Heart left ventricle (tissue), 16 donors: ENCODE measurements at regions not wholly inside any gene's neighbourhood (a gene's known extent, or its start where the extent isn't known, plus 50 kb on each side); places are given as distances from the start of the nearest gene placed in this dataset.

ENCODE experiments used
- ATAC-seq, 4 donors: fragments of 200-7000 bp; cut with Tn5 transposase; one replicate each; pipeline ENCODE4 v1.9.1; 2020 to 2022; ENCODE audit warnings: moderate library complexity in 4 of 4, mild to moderate bottlenecking in 3 of 4, moderate number of reproducible peaks in 1 of 4
- DNase-seq, 5 donors: peaks; one replicate each; pipeline ENCODE4 v3.0.0-alpha.2; 2020
- H3K27ac ChIP-seq, 12 donors: fragments of 200-600 bp; sonication (generic) in 4 of 12; one replicate each; pipeline versions ENCODE4 v1.5.0 to v1.8.0; 2016 to 2022; ENCODE audit warnings: mild to moderate bottlenecking in 2 of 12
- H3K27me3 ChIP-seq, 9 donors: fragments of 200-600 bp; sonication (generic) in 2 of 9; one replicate each; pipeline versions ENCODE4 v1.5.1 to v1.8.0; 2016 to 2022; ENCODE audit warnings: mild to moderate bottlenecking in 3 of 9
- H3K36me3 ChIP-seq, 9 donors: fragments of 200-600 bp; sonication (generic) in 2 of 9; one replicate each; pipeline versions ENCODE4 v1.5.0 to v1.8.0; 2018 to 2022; ENCODE audit warnings: mild to moderate bottlenecking in 2 of 9
- H3K4me1 ChIP-seq, 12 donors: fragments of 200-600 bp; sonication (generic) in 4 of 12; one replicate each; pipeline versions ENCODE4 v1.5.0 to v1.8.0; 2016 to 2022; ENCODE audit warnings: mild to moderate bottlenecking in 3 of 12
- H3K4me3 ChIP-seq, 12 donors: fragments of 200-600 bp; sonication (generic) in 4 of 12; one replicate each; pipeline versions ENCODE4 v1.5.0 to v1.8.0; 2017 to 2022; ENCODE audit warnings: mild to moderate bottlenecking in 9 of 12, moderate library complexity in 4 of 12
- H3K9me3 ChIP-seq, 12 donors: fragments of 200-600 bp; sonication (generic) in 4 of 12; one replicate each; pipeline versions ENCODE4 v1.5.0 to v1.8.0; 2016 to 2022; ENCODE audit warnings: mild to moderate bottlenecking in 1 of 12
- CTCF ChIP-seq, 12 donors: fragments of 200-600 bp; sonication (generic) in 4 of 12; IDR thresholded peaks; one replicate each; pipeline versions ENCODE4 v1.5.0 to v1.8.0; 2018 to 2022; ENCODE audit warnings: antibody characterized with exemption in 12 of 12, mild to moderate bottlenecking in 5 of 12
- POLR2A ChIP-seq, 2 donors: fragments of 450-650 bp; IDR thresholded peaks; one replicate each; pipeline ENCODE4 v1.6.1; 2017; ENCODE audit warnings: antibody characterized with exemption in 2 of 2, mild to moderate bottlenecking in 2 of 2, moderate library complexity in 2 of 2
- WGBS, 4 donors: extraction: QIAGEN DNeasy Blood & Tissue Kit in 2 of 4; methylation state at CpG; one replicate each; pipeline versions ENCODE4 v1.1.5 to v1.1.7; 2013 to 2018; 5-methylcytosine and 5-hydroxymethylcytosine counted together
- intact Hi-C, 10 donors: fragments of 100-400 bp; cut with DNase I; formaldehyde crosslinking; loops; one replicate each; pipeline versions ENCODE4 v1.11.1 to v1.14.2; 2022
- donor health status: ischemic (EF 13 %, LVEDD 7.1; RV severe dilation, severe dysfunction).
- donor health status: healthy with polysubstance abuse.
- donor health status: DM: no; HTN: yes; CAD: no.
- donor health status: DM: no; HTN: no; CAD: no.
- donor health status: ischemic (EF 25% LVEDD 6.9; RV normal size, moderate dysfunction).
- donor health status: ischemic (EF 25% LVEDD 5.7; RV mildly dilated, moderate dysfunction).
- donor health status: healthy.
- donor health status: DM: yes; HTN: yes; CAD: no.
- donor health status: ischemic (EF 35%, LVEDD 5.7; RV mildly dilated, moderate dysfunction).
- donor health status: nonischemic (EF 11% LVEDD 7.7; RV severe dilation, severe dysfunction).
- donor health status: DM: yes; HTN: yes; CAD: no.
- donor health status: PGD.
- donor health status: ischemic (EF 29% LVEDD 5.4; RV normal size, mild dysfunction).
- donor health status: nonischemic (EF 23%, LVEDD 6.1; RV moderate dilation, normal function).

- no peak for ATAC-seq
- no peak for DNase-seq
- peaks cover 0 to 7% (median 0%) of the 10 kb centered on the region in 12 donors for H3K4me1 ChIP-seq
- intact Hi-C loops = no loop called here
- TF ChIP-seq CTCF (IDR thresholded peaks at IDR 0.05) (no peak), POLR2A (IDR thresholded peaks at IDR 0.05) (no peak)
- WGBS, 4 donors = 82 to 90% (median 87%) methylated on average over 2 of the region's 2 CpGs
- no peak overlapping the region for H3K27ac ChIP-seq
- H3K4me3 ChIP-seq = no peak overlapping the region
- no peaks in the 10 kb centered on the region for H3K36me3 ChIP-seq
- peaks cover 0 to 6% (median 0%) of the 10 kb centered on the region in 12 donors for H3K9me3 ChIP-seq
- no peaks in the 10 kb centered on the region for H3K27me3 ChIP-seq
These were observed 75.5 kb downstream of the MRPL46 start for GRCh38 chr15:88391700-88392099.

GRCh38 chr15:88391006-88391405 is 76.2 kb downstream of the MRPL46 start:
- DNase-seq = no peak
- ATAC-seq = peak in 2 of 4 donors; percentile 51 to 71
- Histone ChIP-seq H3K27ac (peak overlapping the region in 4 of 12 donors; percentile 6 to 67 (median 38)), H3K9me3 (peaks cover 0 to 6% (median 0%) of the 10 kb centered on the region in 12 donors), H3K4me1 (peaks cover 0 to 7% (median 0%) of the 10 kb centered on the region in 12 donors), H3K36me3 (no peaks in the 10 kb centered on the region), H3K27me3 (no peaks in the 10 kb centered on the region), H3K4me3 (no peak overlapping the region)
- TF ChIP-seq CTCF (IDR thresholded peaks at IDR 0.05) (no peak), POLR2A (IDR thresholded peaks at IDR 0.05) (no peak)
- intact Hi-C loops = no loop called here
- WGBS, 4 donors = 65 to 81% (median 71%) methylated on average over 12 of the region's 12 CpGs

GRCh38 chr15:88390164-88390901 is 76.9 kb downstream of the MRPL46 start:
- 63 to 71% (median 68%) methylated on average over 4 of the region's 4 CpGs for WGBS, 4 donors
- Histone ChIP-seq H3K4me1 (peaks cover 0 to 7% (median 0%) of the 10 kb centered on the region in 12 donors), H3K4me3 (no peak overlapping the region), H3K9me3 (peaks cover 0 to 3% (median 0%) of the 10 kb centered on the region in 12 donors), H3K27me3 (no peaks in the 10 kb centered on the region), H3K36me3 (no peaks in the 10 kb centered on the region), H3K27ac (peak overlapping the region in 5 of 12 donors; percentile 18 to 67 (median 48))
- DNase-seq (peak in 1 of 5 donors; percentile 54), ATAC-seq (peak in 1 of 4 donors; percentile 39)
- intact Hi-C loops = no loop called here
- TF ChIP-seq CTCF (IDR thresholded peaks at IDR 0.05) (no peak), POLR2A (IDR thresholded peaks at IDR 0.05) (no peak)

- H3K36me3 ChIP-seq = no peaks in the 10 kb centered on the region
- ATAC-seq (no peak), DNase-seq (no peak)
- WGBS, 4 donors = 89 to 93% (median 92%) methylated on average over 5 of the region's 5 CpGs
- no peaks in the 10 kb centered on the region for H3K9me3 ChIP-seq
- H3K27ac ChIP-seq = no peak overlapping the region
- no peaks in the 10 kb centered on the region for H3K4me1 ChIP-seq
- H3K4me3 ChIP-seq = no peak overlapping the region
- no peak for TF ChIP-seq POLR2A (IDR thresholded peaks at IDR 0.05)
- TF ChIP-seq CTCF (IDR thresholded peaks at IDR 0.05) = no peak
- intact Hi-C loops = no loop called here
- H3K27me3 ChIP-seq = no peaks in the 10 kb centered on the region
These were observed 78.1 kb downstream of the MRPL46 start for GRCh38 chr15:88389120-88389519.
